Colonic mucosa (tissue), 4 donors: ENCODE measurements at regions not wholly inside any gene's neighbourhood (a gene's known extent, or its start where the extent isn't known, plus 50 kb on each side); places are given as distances from the start of the nearest gene placed in this dataset.
A peak's percentile ranks its signal among the peaks of the same experiment; 100 is the strongest.

Source experiments
- DNase-seq: peaks from one replicate; pipeline ENCODE4 v3.0.0-alpha.2; 2020
- H3K27ac ChIP-seq: fragments of 200-600 bp; one replicate; pipeline ENCODE4 v1.8.0; 2021
- H3K27me3 ChIP-seq: fragments of 200-600 bp; one replicate; pipeline ENCODE4 v1.8.0; 2021
- H3K36me3 ChIP-seq: fragments of 200-600 bp; one replicate; pipeline ENCODE4 v1.8.0; 2021
- H3K4me1 ChIP-seq: fragments of 200-600 bp; one replicate; pipeline ENCODE4 v1.8.0; 2021; ENCODE audit warnings: mild to moderate bottlenecking
- H3K4me3 ChIP-seq: fragments of 200-600 bp; one replicate; pipeline ENCODE4 v1.8.0; 2021
- H3K9ac ChIP-seq, 2 donors: one replicate each; pipeline ENCODE4 v1.7.0; 2013; ENCODE audit warnings: control low read depth in 2 of 2, low read depth in 2 of 2, low read length in 2 of 2
- H3K9me3 ChIP-seq: fragments of 200-600 bp; one replicate; pipeline ENCODE4 v1.8.0; 2021
- CTCF ChIP-seq: fragments of 200-600 bp; IDR thresholded peaks from one replicate; pipeline ENCODE4 v1.8.0; 2022; ENCODE audit warnings: antibody characterized with exemption, mild to moderate bottlenecking
- intact Hi-C: fragments of 100-400 bp; cut with DNase I; formaldehyde crosslinking; loops from one replicate; pipeline ENCODE4 v1.14.1; 2022
- donor health status: healthy.
- donor health status: DM: no; HTN: no; CAD: no.
- donor health status: DM: no; HTN: no; CAD: no.

GRCh38 chr2:150136401-150136800, 351.1 kb downstream of the RND3 start:
- TF ChIP-seq CTCF, result no peak
- no peak for DNase-seq
- H3K9me3 ChIP-seq, result no peaks in the 10 kb centered on the region
- no peak overlapping the region for H3K9ac ChIP-seq
- H3K4me3 ChIP-seq, result no peak overlapping the region
- no peaks in the 10 kb centered on the region for H3K36me3 ChIP-seq
- H3K4me1 ChIP-seq, result no peaks in the 10 kb centered on the region
- no peak overlapping the region for H3K27ac ChIP-seq
- no peaks in the 10 kb centered on the region for H3K27me3 ChIP-seq
- intact Hi-C loops, result no loop called here

GRCh38 chr2:150135223-150135883, 352.1 kb downstream of the RND3 start:
- peak; percentile 67 for DNase-seq
- no peak overlapping the region for H3K4me3 ChIP-seq
- H3K4me1 ChIP-seq, result no peaks in the 10 kb centered on the region
- H3K9me3 ChIP-seq, result no peaks in the 10 kb centered on the region
- no peak overlapping the region for H3K9ac ChIP-seq
- no peaks in the 10 kb centered on the region for H3K36me3 ChIP-seq
- H3K27ac ChIP-seq, result peak overlapping the region; percentile 14
- TF ChIP-seq CTCF, result no peak
- H3K27me3 ChIP-seq, result no peaks in the 10 kb centered on the region
- intact Hi-C loops, result no loop called here

- intact Hi-C loops, result no loop called here
- no peak for DNase-seq
- H3K9me3 ChIP-seq, result no peaks in the 10 kb centered on the region
- no peak overlapping the region for H3K4me3 ChIP-seq
- H3K4me1 ChIP-seq, result no peaks in the 10 kb centered on the region
- H3K9ac ChIP-seq, result no peak overlapping the region
- no peaks in the 10 kb centered on the region for H3K36me3 ChIP-seq
- H3K27me3 ChIP-seq, result no peaks in the 10 kb centered on the region
- no peak for TF ChIP-seq CTCF
- no peak overlapping the region for H3K27ac ChIP-seq
Observed at GRCh38 chr2:150134223-150134857, 353.1 kb downstream of the RND3 start.

- Histone ChIP-seq H3K36me3 (no peaks in the 10 kb centered on the region), H3K27me3 (no peaks in the 10 kb centered on the region), H3K4me3 (no peak overlapping the region), H3K4me1 (no peaks in the 10 kb centered on the region), H3K9ac (no peak overlapping the region), H3K9me3 (no peaks in the 10 kb centered on the region), H3K27ac (no peak overlapping the region)
- intact Hi-C loops, result no loop called here
- DNase-seq, result no peak
- TF ChIP-seq CTCF, result no peak
Observed at GRCh38 chr2:150133623-150134022, 353.8 kb downstream of the RND3 start.

GRCh38 chr2:150129921-150130575, 357.4 kb downstream of the RND3 start:
- no peaks in the 10 kb centered on the region for H3K27me3 ChIP-seq
- DNase-seq, result no peak
- H3K9me3 ChIP-seq, result no peaks in the 10 kb centered on the region
- no peak overlapping the region for H3K4me3 ChIP-seq
- no peak overlapping the region for H3K9ac ChIP-seq
- intact Hi-C loops, result no loop called here
- TF ChIP-seq CTCF, result no peak
- H3K4me1 ChIP-seq, result no peaks in the 10 kb centered on the region
- no peak overlapping the region for H3K27ac ChIP-seq
- no peaks in the 10 kb centered on the region for H3K36me3 ChIP-seq
